ENCODE measurements at regions not wholly inside any gene's neighbourhood (a gene's known extent, or its start where the extent isn't known, plus 50 kb on each side); places are given as distances from the start of the nearest gene placed in this dataset.

DNA sequence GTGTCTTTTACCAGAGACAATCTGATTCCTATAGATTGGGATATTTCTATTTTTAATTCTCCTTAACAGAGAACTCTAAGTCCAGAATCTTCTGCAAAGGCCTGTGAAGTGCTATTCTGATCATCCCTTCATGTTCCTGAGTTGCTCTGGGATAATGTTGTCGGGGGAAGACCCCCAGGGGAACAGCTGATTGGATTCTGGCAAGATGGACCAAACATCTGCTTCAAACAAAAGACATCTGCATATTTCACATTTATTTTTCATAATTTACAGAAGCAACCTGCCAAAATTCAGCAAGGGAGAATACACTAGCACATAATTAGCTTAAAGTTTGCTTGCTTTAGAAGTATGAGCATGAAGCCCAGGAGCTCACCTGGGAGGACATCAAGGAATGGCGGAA, 116.0 kb upstream of the ETAA1 start:
- no peak for DNase-seq (ENCODE audit: low read depth)
- TF ChIP-seq CTCF (conservative IDR thresholded peaks at IDR 0.05; ENCODE audit: low read depth, low read length), result no peak
- H3K4me3 ChIP-seq (ENCODE audit: low read depth, low read length), result no peak overlapping the region

- no peak for DNase-seq (ENCODE audit: low read depth)
- TF ChIP-seq CTCF (conservative IDR thresholded peaks at IDR 0.05; ENCODE audit: low read depth, low read length), result no peak
- H3K4me3 ChIP-seq (ENCODE audit: low read depth, low read length), result no peak overlapping the region
Observed at GRCh38 chr2:67283641-67284040, 113.5 kb upstream of the ETAA1 start.

GRCh38 chr2:67286981-67287759, 110.0 kb upstream of the ETAA1 start:
- H3K4me3 ChIP-seq (ENCODE audit: low read depth, low read length), result no peak overlapping the region
- DNase-seq (ENCODE audit: low read depth), result no peak
- TF ChIP-seq CTCF (conservative IDR thresholded peaks at IDR 0.05; ENCODE audit: low read depth, low read length), result no peak

DNA sequence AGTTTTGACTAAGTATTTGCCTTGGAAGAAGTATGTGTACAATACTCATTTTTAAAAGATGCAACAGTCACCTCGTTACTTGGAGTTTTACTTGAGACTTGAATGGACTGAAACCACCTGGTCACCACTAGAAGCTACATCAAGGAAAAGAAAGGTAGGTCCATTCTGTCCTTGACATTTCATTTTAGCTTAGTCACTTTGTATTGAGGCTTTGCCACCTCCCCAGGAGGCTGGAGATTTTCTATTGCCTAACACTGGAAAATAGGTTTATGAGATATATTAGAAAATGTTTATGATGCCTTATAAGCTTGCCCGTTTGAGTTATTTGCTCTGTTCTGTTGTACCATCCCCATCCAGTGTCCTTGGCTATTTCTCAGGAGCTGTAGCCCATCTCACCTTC, 107.9 kb upstream of the ETAA1 start:
- TF ChIP-seq CTCF (conservative IDR thresholded peaks at IDR 0.05; ENCODE audit: low read depth, low read length), result no peak
- DNase-seq (ENCODE audit: low read depth), result no peak
- H3K4me3 ChIP-seq (ENCODE audit: low read depth, low read length), result no peak overlapping the region

DNA sequence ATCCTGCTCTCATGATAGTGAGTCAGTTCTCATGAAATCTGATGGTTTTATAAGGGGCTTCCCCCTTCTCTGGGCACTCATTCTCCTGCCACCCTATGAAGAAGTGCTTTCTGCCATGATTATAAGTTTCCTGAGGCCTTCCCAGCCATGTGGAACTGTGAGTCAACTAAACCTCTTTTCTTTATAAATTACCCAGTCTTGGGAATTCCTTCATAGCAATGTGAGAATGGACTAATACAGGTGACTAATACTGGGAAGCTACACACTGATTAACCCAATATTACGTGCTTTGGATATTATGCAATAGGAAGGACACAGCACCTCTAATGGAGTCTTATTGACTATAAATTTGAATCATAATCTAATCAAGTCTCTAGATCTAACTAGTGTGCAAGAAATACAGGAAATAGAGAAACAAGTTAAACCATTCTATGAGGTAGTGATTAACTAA, 107.2 kb upstream of the ETAA1 start:
- no peak for TF ChIP-seq CTCF (conservative IDR thresholded peaks at IDR 0.05; ENCODE audit: low read depth, low read length)
- no peak overlapping the region for H3K4me3 ChIP-seq (ENCODE audit: low read depth, low read length)
- DNase-seq (ENCODE audit: low read depth), result peak; percentile 99

DNA sequence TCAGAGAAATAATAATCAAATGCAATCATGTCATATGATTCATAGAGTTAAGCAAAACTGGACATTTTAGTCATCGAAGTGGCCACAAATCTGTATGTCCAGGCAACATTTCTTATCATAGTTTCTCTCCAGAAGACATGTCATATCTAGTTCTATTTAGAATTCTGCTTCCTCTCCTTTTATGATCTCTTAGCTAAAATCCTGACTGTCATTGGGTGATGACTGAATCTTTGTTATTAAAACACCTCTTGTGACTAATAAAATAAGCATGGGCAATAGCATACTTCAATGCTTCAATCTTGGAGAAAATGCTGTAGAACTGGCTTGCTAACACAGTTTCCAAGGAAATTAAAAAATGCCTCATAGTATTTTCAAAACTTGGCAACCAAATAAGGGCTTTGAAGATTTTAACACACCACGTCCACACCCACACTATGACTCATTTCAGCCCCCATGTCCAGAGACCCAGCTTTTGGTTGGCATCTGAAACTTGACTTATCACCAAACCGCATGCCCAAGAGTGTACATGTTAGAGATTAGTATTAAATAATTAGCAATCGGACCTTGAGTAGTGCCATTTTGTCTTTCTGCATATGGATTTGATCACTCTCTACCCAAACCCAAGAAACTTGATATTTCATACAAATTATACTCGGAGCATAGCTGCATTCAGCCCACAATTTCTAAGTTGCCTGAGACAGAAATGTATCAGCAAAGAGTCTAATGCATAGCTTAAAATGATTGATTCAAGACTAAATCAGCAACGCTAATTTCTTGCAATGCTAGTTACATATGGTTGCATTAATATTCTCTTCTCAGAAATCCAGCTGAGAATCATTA, 106.5 kb upstream of the ETAA1 start:
- TF ChIP-seq CTCF (conservative IDR thresholded peaks at IDR 0.05; ENCODE audit: low read depth, low read length), result no peak
- no peak overlapping the region for H3K4me3 ChIP-seq (ENCODE audit: low read depth, low read length)
- DNase-seq (ENCODE audit: low read depth), result peak; percentile 88
